ENCODE measurements at regions not wholly inside any gene's neighbourhood (a gene's known extent, or its start where the extent isn't known, plus 50 kb on each side); places are given as distances from the start of the nearest gene placed in this dataset.

- no peak overlapping the region for H3K27ac ChIP-seq
- DNase-seq, result no peak
- no peak for ATAC-seq
Measured at GRCh38 chr11:23403210-23404185, 543.2 kb upstream of the CCDC179 start.

GRCh38 chr11:23404225-23405160 lies 544.2 kb upstream of the CCDC179 start:
- H3K4me1 ChIP-seq, result no peaks in the 10 kb centered on the region

More at GRCh38 chr11:23403210-23404185, 543.2 kb upstream of the CCDC179 start:
- no peak overlapping the region for H3K4me3 ChIP-seq
- 97 to 98% (median 97%) methylated on average over 53 of the region's 53 CpGs for WGBS, 3 donors
- H3K9me3 ChIP-seq, result no peaks in the 10 kb centered on the region
- no peaks in the 10 kb centered on the region for H3K36me3 ChIP-seq (ENCODE audit: insufficient read depth in 1 of 2, low read depth in 1 of 2)
- H3K27me3 ChIP-seq (ENCODE audit: insufficient read depth in 3 of 3, low read length in 2 of 3), result no peaks in the 10 kb centered on the region
- no peak for TF ChIP-seq CTCF (IDR thresholded peaks at IDR 0.05)
- intact Hi-C loops (cut with DNase I), result no loop called here
- no peaks in the 10 kb centered on the region for H3K4me1 ChIP-seq

GRCh38 chr11:23405350-23405937 lies 545.2 kb upstream of the CCDC179 start:
- ATAC-seq, result no peak
- no peak for DNase-seq
- intact Hi-C loops (cut with DNase I), result no loop called here
- no peak overlapping the region for H3K4me3 ChIP-seq
- H3K36me3 ChIP-seq (ENCODE audit: insufficient read depth in 1 of 2, low read depth in 1 of 2), result no peaks in the 10 kb centered on the region
- no peaks in the 10 kb centered on the region for H3K4me1 ChIP-seq
- no peak for TF ChIP-seq CTCF (IDR thresholded peaks at IDR 0.05)
- 96 to 98% (median 96%) methylated on average over 33 of the region's 33 CpGs for WGBS, 3 donors
- H3K27ac ChIP-seq, result no peak overlapping the region
- no peaks in the 10 kb centered on the region for H3K9me3 ChIP-seq
- H3K27me3 ChIP-seq (ENCODE audit: insufficient read depth in 3 of 3, low read length in 2 of 3), result no peaks in the 10 kb centered on the region

More at GRCh38 chr11:23404225-23405160, 544.2 kb upstream of the CCDC179 start:
- 95 to 97% (median 96%) methylated on average over 41 of the region's 41 CpGs for WGBS, 3 donors
- TF ChIP-seq CTCF (IDR thresholded peaks at IDR 0.05), result no peak
- no peak overlapping the region for H3K4me3 ChIP-seq
- H3K27ac ChIP-seq, result no peak overlapping the region
- ATAC-seq, result no peak
- no peaks in the 10 kb centered on the region for H3K36me3 ChIP-seq (ENCODE audit: insufficient read depth in 1 of 2, low read depth in 1 of 2)
- intact Hi-C loops (cut with DNase I), result no loop called here
- H3K27me3 ChIP-seq (ENCODE audit: insufficient read depth in 3 of 3, low read length in 2 of 3), result no peaks in the 10 kb centered on the region
- no peaks in the 10 kb centered on the region for H3K9me3 ChIP-seq
- DNase-seq, result no peak

GRCh38 chr11:23406131-23406819 lies 546.0 kb upstream of the CCDC179 start:
- no peak for TF ChIP-seq CTCF (IDR thresholded peaks at IDR 0.05)
- no peak overlapping the region for H3K4me3 ChIP-seq
- no peaks in the 10 kb centered on the region for H3K36me3 ChIP-seq (ENCODE audit: insufficient read depth in 1 of 2, low read depth in 1 of 2)
- no peaks in the 10 kb centered on the region for H3K4me1 ChIP-seq
- H3K27me3 ChIP-seq (ENCODE audit: insufficient read depth in 3 of 3, low read length in 2 of 3), result no peaks in the 10 kb centered on the region
- no peaks in the 10 kb centered on the region for H3K9me3 ChIP-seq
- H3K27ac ChIP-seq, result no peak overlapping the region
- ATAC-seq, result no peak
- 89 to 90% (median 89%) methylated on average over 23 of the region's 23 CpGs for WGBS, 3 donors
- intact Hi-C loops (cut with DNase I), result no loop called here
- no peak for DNase-seq
